ENCODE measurements at regions not wholly inside any gene's neighbourhood (a gene's known extent, or its start where the extent isn't known, plus 50 kb on each side); places are given as distances from the start of the nearest gene placed in this dataset.
"Not testable (repeated sequence)": the region's sequence is repeated elsewhere in the genome, so short reads cannot be mapped to it uniquely, and the experiment has no call there.

DNA sequence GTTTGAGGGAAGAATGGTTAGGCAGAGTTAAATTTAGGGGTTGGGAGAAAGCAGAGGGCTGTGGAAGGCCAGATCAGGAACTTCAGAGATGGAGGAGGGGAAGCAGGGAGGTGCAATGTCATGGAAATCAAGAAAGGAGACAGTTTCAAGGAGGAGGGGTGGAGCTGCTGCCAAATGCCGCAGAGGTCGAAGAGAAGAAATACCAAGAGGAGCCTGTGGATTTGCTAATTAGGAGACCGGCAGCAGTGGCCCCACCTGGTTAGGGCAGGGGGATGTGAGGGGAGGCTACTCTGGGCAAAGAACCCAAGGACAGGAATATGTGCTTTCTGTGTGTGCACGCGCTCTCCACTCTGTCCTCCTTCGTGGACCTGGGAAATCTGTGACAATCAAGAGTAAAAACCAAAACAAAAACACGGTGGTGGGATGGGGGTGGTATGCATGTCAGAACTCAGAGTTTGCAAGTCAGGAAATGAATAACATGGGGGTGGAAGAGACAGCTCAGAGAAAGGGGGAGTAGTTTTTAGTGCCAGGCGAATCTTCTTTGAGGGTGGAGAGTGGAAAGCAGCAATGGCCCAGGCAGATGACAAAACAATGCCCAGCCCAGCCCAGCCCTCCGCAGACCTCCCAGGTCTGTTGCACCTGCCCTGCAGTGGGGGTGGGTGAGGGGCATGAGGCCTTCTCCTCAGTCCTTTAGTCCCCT, 102.9 kb upstream of the PAX2 start:
- no peak for DNase-seq (ENCODE audit: low spot score)

DNA sequence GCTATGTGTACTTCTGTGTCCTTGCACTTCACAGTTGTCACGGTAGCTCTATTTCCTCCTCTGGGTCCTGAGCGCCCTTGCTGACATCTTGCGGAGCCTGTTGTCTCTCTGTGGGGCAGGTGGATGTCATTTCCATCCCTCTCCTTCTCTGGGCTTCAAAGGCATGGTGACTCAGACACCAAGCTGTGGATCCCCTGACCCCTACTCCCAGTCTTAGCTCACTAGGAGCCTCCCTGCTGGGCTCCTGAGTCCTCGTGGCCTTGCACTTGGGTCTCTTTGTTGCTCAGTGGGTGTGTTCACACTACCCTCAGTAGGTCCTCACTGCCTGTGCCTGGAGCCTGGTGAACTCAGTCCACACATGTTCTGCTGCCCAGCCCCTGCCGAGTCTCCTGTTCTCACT, 100.3 kb upstream of the PAX2 start:
- no peak for DNase-seq (ENCODE audit: low spot score)

DNA sequence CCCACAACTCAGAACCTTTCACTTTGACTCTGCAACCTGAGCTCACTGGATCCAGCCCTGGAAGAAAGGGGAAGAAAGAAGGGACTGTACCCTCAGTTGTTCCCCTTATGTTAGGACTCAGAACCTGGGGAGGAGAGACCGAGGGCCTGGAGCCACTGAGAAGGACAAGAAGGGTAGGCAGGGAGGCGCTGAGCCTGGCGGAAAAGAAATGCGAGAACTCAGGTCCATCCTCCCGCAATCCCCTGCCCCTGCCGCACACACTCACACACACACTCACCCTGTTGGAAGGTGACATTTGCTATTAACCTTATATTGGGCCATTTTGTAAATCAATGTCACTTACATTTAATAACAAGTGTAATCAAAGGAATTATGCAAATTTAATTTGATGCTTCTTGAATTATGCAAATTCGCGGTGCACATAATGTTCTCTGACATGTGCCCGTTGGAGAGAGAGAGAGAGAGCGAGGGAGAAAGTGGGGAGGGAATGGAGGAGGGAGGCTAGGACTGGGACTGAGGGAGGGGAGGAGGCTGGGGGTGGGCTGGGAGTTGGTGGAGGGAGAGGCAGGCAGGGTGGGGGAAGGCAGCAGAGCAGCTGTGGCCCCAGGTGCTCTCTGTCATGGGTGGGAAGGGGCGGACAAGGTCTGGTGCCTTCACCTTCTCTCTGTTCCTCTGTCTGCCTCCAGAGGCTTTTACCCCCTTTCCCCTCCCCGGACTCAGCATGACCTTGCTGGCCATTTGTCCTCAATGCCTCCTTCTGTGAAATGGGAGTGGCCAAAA, 99.6 kb upstream of the PAX2 start:
- DNase-seq (ENCODE audit: low spot score), result no peak

GRCh38 chr10:100647928-100648327, 97.5 kb upstream of the PAX2 start:
- no peak for DNase-seq (ENCODE audit: low spot score)

GRCh38 chr10:100650693-100651092, 94.7 kb upstream of the PAX2 start:
- no peak for DNase-seq (ENCODE audit: low spot score)

- DNase-seq (ENCODE audit: low spot score), result not testable (repeated sequence)
These were observed 94.3 kb upstream of the PAX2 start for GRCh38 chr10:100651099-100651498.

DNA sequence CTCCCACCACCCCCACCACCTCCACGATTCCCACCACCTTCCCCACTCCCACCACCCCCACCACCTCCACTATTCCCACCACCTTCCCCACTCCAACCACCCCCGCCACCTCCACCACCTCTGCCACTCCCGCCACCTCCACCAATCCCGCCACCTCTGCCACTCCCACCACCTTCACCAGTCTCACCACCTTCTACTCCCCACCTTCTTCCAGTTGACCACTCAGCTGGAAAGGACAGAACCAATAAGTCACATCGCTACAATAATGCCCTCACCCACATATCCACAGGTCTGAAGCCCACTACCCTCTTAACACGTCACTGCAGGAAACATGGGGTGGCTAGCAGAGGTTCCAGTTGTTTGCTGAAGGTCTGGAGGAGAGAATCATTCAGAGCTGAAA, 93.5 kb upstream of the PAX2 start:
- DNase-seq (ENCODE audit: low spot score), result no peak

- DNase-seq (ENCODE audit: low spot score), result no peak
These were observed 92.8 kb upstream of the PAX2 start for GRCh38 chr10:100652406-100653135.

DNA sequence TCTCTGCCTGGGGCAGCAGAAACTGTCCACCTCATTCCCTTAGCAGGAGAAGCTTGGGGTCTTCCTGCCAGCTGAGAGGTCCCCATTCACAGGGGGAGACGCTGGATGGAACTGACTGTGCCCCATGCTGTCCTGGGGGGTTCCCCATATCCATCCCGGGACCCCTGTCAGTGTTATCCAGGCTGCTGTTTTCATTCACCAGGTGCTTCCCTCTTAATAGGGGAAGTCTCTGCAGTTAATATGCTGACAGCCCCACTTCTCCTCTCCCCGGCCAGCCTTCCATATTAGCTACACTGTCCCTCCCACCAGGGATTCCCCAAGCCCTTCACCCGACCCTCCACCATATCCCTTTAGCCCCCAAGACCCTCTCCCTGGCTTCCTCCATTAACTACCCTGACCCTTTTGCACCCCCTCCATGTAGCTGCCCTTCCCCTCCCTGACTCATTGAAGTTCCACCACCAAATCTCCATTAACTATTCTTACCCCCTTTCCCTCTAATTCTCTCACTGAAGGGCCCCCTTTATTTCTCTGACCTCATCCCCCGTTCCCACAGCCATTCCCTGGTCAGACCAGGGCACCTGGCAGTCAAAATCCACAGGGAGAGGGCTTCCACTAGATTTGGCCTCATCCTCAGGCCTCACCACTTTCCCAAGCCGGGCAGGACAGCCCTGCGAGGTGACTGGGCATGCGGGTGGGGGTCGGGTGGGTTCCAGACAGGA, 92.0 kb upstream of the PAX2 start:
- DNase-seq (ENCODE audit: low spot score), result no peak

- DNase-seq (ENCODE audit: low spot score), result no peak
These were observed 91.2 kb upstream of the PAX2 start for GRCh38 chr10:100653957-100654781.

DNA sequence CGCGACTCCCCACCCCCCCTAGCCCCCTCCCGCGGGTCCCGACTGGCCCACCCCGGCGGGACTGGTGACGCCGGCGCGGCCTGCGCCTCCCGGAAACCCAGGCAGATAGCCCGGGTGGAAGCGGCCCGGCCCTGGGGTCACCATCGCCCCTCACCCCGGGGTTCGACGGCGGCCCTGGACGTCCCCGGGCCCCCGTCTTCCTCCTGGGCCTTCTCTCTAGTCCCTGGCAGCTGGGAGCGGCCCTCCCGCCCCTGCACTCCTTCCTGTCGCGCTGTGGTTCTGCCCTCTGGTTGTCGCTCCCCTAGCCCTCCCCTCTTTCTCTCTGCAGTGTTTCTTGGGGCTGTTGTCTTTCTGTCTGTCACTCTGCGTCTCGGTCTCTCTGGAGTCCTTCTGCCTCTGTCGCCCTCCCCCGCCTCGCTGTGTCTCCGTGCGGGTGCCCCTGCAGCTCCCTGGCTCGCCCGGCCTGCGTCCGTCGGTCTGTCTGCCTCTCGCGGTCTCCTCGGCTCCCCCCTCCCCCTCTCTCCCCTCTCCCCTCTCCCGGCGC, 90.5 kb upstream of the PAX2 start:
- DNase-seq (ENCODE audit: low spot score), result no peak

DNA sequence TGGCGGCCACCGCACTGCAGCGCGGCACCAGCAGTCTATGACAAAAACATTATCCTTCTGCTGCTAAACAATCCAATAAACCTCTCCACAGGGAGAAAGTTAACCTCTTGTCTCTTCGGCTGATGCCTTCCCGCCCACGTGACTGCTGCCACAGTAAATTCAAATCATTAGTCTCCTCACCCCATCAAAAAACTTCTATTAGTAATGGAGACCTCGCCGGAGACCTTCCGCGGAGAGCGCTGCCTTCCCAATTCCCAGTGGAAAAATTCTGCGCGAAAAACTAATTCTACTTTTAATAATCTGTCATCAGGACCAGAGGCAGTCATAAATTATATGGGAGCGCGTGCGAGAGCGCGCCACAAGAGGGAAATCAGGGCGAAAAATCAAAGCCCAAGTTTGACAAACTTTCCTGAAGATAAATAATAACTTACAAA, 90.0 kb upstream of the PAX2 start:
- DNase-seq (ENCODE audit: low spot score), result no peak

DNA sequence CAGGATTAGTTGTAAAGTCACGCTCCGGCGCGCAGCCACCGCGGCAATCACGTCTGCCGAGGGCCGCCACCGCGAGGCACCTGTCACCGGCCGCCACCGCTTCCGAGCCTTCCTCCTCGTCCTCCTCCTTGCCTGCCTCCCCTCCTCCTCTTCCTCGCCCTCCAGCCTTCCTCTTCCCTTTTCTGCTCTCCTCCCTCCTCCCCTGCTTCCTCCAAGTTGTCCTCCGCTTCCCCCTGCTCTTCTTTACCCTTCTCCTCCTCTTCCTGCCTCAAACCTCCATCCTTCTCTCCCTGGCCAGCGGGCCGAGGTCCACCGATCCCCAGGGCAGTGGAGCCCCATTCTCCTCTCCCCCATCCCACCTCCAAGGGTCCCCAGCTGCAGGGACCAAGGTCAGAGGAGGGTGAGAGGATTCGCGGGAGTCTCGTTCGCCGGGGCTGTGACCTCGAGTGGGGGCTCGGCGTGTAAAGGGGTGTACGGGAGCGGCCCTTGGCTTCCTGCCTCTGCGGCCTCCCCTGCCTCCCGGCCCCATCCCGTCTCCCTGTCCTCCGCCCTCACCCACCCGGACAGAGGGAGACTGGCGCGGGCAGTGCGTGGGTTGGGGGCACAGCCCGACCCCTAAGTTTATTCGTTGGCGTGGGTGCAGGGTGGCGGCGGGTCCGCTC, 89.5 kb upstream of the PAX2 start:
- DNase-seq (ENCODE audit: low spot score), result no peak

- DNase-seq (ENCODE audit: low spot score), result no peak
These were observed 88.9 kb upstream of the PAX2 start for GRCh38 chr10:100656454-100656853.

DNA sequence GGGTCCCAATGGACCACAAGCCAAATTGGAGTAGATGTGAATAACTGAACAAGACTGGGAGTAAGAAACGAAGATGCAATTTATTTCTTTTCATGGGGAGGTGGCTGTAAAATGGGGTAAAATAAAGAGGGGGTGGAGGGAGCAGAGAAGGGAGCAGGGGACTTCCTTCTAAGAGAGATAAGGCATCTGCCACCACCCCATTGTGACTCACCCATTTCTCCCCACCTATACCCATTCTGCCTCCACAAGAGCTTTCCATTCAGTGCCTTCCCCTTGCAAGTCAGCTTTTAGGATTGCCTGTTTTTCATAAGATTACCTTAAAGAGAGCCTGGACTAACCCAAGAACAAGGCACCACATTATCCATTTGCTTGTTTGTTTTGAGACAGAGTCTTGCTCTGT, 87.1 kb upstream of the PAX2 start:
- DNase-seq (ENCODE audit: low spot score), result no peak

- DNase-seq (ENCODE audit: low spot score), result no peak
These were observed 85.9 kb upstream of the PAX2 start for GRCh38 chr10:100659361-100660098.

- DNase-seq (ENCODE audit: low spot score), result no peak
These were observed 85.0 kb upstream of the PAX2 start for GRCh38 chr10:100660365-100660764.

GRCh38 chr10:100660945-100661344, 84.4 kb upstream of the PAX2 start:
- DNase-seq (ENCODE audit: low spot score), result no peak

- no peak for DNase-seq (ENCODE audit: low spot score)
These were observed 83.9 kb upstream of the PAX2 start for GRCh38 chr10:100661520-100661919.

DNA sequence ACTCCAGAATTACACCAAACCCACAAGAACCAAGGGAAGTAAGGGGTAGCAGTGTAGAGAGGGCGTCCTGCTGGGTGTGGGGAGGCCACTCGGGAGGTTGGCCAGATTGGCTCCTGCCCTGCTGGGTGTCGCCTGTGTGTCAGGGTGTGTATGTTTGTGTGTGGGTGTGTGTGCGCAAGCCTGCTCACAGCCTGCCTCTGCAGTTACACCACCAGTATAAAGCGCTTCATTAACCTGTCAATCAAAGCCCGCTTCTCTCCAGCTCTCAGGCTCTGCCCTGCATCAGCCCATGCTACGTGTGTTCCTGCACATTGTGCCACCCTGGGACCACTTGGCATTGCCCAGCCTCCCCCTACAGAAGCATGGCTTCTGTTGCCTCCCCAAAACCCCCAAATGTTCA, 83.3 kb upstream of the PAX2 start:
- DNase-seq (ENCODE audit: low spot score), result no peak

All from putamen (tissue), 1 donor.